ENCODE measurements at regions not wholly inside any gene's neighbourhood (a gene's known extent, or its start where the extent isn't known, plus 50 kb on each side); places are given as distances from the start of the nearest gene placed in this dataset.

DNA sequence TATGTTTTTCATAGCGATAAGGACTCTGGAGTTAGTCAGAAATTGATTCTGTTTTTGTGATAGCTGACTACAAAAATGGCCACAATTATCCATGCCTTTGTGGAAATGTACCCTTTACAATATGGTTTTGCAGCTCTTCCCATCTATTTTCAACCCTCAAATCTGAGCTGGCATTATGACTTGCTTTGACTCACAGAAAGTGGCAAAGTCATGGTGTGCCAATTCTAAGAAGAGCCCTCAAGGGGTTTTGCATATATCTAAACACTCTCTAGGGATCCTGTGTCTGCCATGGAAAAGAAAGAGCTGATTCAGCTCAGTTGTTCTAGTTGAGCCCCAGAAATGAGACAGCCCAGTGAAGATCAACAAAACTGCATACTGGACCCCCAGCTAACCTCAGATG, 390.5 kb upstream of the RAG2 start (continued):
- TF ChIP-seq, protein P1, sequence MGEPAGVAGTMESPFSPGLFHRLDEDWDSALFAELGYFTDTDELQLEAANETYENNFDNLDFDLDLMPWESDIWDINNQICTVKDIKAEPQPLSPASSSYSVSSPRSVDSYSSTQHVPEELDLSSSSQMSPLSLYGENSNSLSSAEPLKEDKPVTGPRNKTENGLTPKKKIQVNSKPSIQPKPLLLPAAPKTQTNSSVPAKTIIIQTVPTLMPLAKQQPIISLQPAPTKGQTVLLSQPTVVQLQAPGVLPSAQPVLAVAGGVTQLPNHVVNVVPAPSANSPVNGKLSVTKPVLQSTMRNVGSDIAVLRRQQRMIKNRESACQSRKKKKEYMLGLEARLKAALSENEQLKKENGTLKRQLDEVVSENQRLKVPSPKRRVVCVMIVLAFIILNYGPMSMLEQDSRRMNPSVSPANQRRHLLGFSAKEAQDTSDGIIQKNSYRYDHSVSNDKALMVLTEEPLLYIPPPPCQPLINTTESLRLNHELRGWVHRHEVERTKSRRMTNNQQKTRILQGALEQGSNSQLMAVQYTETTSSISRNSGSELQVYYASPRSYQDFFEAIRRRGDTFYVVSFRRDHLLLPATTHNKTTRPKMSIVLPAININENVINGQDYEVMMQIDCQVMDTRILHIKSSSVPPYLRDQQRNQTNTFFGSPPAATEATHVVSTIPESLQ (CRISPR knock-in tag; IDR thresholded peaks at IDR 0.05) = no peak
- TF ChIP-seq, protein P2, sequence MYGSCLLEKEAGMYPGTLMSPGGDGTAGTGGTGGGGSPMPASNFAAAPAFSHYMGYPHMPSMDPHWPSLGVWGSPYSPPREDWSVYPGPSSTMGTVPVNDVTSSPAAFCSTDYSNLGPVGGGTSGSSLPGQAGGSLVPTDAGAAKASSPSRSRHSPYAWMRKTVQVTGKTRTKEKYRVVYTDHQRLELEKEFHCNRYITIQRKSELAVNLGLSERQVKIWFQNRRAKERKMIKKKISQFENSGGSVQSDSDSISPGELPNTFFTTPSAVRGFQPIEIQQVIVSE (CRISPR knock-in tag; IDR thresholded peaks at IDR 0.05; ENCODE audit: borderline replicate concordance) = no peak
- TF ChIP-seq ZNF317 (CRISPR knock-in tag; IDR thresholded peaks at IDR 0.05; ENCODE audit: borderline replicate concordance, low read depth) (no peak), RELA (CRISPR knock-in tag; IDR thresholded peaks at IDR 0.05; ENCODE audit: borderline replicate concordance) (no peak), TP53 (CRISPR knock-in tag; IDR thresholded peaks at IDR 0.05) (no peak)
- TF ChIP-seq, protein P3, sequence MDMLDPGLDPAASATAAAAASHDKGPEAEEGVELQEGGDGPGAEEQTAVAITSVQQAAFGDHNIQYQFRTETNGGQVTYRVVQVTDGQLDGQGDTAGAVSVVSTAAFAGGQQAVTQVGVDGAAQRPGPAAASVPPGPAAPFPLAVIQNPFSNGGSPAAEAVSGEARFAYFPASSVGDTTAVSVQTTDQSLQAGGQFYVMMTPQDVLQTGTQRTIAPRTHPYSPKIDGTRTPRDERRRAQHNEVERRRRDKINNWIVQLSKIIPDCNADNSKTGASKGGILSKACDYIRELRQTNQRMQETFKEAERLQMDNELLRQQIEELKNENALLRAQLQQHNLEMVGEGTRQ (CRISPR knock-in tag; IDR thresholded peaks at IDR 0.05) = no peak
- TF ChIP-seq, protein P4, sequence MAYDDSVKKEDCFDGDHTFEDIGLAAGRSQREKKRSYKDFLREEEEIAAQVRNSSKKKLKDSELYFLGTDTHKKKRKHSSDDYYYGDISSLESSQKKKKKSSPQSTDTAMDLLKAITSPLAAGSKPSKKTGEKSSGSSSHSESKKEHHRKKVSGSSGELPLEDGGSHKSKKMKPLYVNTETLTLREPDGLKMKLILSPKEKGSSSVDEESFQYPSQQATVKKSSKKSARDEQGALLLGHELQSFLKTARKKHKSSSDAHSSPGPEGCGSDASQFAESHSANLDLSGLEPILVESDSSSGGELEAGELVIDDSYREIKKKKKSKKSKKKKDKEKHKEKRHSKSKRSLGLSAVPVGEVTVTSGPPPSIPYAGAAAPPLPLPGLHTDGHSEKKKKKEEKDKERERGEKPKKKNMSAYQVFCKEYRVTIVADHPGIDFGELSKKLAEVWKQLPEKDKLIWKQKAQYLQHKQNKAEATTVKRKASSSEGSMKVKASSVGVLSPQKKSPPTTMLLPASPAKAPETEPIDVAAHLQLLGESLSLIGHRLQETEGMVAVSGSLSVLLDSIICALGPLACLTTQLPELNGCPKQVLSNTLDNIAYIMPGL (CRISPR knock-in tag; IDR thresholded peaks at IDR 0.05) = no peak

DNA sequence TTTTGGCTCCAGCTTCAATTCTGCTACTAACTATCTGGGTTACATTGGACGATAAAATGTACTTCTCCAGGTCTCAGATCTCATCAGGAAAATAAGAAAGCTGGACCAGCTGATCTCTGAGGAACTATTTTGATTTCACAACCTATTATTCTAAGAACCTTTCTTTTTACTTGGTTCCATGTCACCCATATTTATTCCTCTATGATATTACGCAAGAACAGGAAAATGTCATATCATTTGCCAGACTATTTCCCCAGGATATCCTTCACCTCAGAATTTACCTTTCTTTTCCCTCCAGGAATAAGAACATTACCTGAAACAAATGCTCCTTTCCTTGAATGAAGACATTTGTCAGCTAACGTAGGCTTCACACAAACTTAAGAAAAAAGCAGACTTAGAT, 387.5 kb upstream of the RAG2 start:
- Mint-ChIP-seq H3K27me3 (ENCODE audit: low read depth) (peaks cover 9% of the 10 kb centered on the region; the same call in 1 of the 2 replicates), H3K4me1 (no peaks in the 10 kb centered on the region), H3K9me3 (peaks cover 79% of the 10 kb centered on the region), H3K36me3 (peaks cover 70% of the 10 kb centered on the region), H3K4me3 (no peak overlapping the region), H3K27ac (no peak overlapping the region)
- ChIA-PET CTCF (no interaction called here), POLR2A (no interaction called here)
- no peak for DNase-seq (ENCODE audit: low spot score)
- ATAC-seq = no peak
- TF ChIP-seq, protein P5, sequence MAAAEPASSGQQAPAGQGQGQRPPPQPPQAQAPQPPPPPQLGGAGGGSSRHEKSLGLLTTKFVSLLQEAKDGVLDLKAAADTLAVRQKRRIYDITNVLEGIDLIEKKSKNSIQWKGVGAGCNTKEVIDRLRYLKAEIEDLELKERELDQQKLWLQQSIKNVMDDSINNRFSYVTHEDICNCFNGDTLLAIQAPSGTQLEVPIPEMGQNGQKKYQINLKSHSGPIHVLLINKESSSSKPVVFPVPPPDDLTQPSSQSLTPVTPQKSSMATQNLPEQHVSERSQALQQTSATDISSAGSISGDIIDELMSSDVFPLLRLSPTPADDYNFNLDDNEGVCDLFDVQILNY (CRISPR knock-in tag; IDR thresholded peaks at IDR 0.05) = no peak
- TF ChIP-seq, protein P6, sequence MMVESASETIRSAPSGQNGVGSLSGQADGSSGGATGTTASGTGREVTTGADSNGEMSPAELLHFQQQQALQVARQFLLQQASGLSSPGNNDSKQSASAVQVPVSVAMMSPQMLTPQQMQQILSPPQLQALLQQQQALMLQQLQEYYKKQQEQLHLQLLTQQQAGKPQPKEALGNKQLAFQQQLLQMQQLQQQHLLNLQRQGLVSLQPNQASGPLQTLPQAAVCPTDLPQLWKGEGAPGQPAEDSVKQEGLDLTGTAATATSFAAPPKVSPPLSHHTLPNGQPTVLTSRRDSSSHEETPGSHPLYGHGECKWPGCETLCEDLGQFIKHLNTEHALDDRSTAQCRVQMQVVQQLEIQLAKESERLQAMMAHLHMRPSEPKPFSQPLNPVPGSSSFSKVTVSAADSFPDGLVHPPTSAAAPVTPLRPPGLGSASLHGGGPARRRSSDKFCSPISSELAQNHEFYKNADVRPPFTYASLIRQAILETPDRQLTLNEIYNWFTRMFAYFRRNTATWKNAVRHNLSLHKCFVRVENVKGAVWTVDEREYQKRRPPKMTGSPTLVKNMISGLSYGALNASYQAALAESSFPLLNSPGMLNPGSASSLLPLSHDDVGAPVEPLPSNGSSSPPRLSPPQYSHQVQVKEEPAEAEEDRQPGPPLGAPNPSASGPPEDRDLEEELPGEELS (CRISPR knock-in tag; IDR thresholded peaks at IDR 0.05) = no peak
- TF ChIP-seq, protein P7, sequence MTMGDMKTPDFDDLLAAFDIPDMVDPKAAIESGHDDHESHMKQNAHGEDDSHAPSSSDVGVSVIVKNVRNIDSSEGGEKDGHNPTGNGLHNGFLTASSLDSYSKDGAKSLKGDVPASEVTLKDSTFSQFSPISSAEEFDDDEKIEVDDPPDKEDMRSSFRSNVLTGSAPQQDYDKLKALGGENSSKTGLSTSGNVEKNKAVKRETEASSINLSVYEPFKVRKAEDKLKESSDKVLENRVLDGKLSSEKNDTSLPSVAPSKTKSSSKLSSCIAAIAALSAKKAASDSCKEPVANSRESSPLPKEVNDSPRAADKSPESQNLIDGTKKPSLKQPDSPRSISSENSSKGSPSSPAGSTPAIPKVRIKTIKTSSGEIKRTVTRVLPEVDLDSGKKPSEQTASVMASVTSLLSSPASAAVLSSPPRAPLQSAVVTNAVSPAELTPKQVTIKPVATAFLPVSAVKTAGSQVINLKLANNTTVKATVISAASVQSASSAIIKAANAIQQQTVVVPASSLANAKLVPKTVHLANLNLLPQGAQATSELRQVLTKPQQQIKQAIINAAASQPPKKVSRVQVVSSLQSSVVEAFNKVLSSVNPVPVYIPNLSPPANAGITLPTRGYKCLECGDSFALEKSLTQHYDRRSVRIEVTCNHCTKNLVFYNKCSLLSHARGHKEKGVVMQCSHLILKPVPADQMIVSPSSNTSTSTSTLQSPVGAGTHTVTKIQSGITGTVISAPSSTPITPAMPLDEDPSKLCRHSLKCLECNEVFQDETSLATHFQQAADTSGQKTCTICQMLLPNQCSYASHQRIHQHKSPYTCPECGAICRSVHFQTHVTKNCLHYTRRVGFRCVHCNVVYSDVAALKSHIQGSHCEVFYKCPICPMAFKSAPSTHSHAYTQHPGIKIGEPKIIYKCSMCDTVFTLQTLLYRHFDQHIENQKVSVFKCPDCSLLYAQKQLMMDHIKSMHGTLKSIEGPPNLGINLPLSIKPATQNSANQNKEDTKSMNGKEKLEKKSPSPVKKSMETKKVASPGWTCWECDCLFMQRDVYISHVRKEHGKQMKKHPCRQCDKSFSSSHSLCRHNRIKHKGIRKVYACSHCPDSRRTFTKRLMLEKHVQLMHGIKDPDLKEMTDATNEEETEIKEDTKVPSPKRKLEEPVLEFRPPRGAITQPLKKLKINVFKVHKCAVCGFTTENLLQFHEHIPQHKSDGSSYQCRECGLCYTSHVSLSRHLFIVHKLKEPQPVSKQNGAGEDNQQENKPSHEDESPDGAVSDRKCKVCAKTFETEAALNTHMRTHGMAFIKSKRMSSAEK (CRISPR knock-in tag; IDR thresholded peaks at IDR 0.05; ENCODE audit: borderline replicate concordance) = no peak
- TF ChIP-seq, protein P8, sequence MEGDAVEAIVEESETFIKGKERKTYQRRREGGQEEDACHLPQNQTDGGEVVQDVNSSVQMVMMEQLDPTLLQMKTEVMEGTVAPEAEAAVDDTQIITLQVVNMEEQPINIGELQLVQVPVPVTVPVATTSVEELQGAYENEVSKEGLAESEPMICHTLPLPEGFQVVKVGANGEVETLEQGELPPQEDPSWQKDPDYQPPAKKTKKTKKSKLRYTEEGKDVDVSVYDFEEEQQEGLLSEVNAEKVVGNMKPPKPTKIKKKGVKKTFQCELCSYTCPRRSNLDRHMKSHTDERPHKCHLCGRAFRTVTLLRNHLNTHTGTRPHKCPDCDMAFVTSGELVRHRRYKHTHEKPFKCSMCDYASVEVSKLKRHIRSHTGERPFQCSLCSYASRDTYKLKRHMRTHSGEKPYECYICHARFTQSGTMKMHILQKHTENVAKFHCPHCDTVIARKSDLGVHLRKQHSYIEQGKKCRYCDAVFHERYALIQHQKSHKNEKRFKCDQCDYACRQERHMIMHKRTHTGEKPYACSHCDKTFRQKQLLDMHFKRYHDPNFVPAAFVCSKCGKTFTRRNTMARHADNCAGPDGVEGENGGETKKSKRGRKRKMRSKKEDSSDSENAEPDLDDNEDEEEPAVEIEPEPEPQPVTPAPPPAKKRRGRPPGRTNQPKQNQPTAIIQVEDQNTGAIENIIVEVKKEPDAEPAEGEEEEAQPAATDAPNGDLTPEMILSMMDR (IDR thresholded peaks at IDR 0.05) = no peak
- no peak for TF ChIP-seq HMGA2 (CRISPR knock-in tag; IDR thresholded peaks at IDR 0.05)
- TF ChIP-seq, protein P9, sequence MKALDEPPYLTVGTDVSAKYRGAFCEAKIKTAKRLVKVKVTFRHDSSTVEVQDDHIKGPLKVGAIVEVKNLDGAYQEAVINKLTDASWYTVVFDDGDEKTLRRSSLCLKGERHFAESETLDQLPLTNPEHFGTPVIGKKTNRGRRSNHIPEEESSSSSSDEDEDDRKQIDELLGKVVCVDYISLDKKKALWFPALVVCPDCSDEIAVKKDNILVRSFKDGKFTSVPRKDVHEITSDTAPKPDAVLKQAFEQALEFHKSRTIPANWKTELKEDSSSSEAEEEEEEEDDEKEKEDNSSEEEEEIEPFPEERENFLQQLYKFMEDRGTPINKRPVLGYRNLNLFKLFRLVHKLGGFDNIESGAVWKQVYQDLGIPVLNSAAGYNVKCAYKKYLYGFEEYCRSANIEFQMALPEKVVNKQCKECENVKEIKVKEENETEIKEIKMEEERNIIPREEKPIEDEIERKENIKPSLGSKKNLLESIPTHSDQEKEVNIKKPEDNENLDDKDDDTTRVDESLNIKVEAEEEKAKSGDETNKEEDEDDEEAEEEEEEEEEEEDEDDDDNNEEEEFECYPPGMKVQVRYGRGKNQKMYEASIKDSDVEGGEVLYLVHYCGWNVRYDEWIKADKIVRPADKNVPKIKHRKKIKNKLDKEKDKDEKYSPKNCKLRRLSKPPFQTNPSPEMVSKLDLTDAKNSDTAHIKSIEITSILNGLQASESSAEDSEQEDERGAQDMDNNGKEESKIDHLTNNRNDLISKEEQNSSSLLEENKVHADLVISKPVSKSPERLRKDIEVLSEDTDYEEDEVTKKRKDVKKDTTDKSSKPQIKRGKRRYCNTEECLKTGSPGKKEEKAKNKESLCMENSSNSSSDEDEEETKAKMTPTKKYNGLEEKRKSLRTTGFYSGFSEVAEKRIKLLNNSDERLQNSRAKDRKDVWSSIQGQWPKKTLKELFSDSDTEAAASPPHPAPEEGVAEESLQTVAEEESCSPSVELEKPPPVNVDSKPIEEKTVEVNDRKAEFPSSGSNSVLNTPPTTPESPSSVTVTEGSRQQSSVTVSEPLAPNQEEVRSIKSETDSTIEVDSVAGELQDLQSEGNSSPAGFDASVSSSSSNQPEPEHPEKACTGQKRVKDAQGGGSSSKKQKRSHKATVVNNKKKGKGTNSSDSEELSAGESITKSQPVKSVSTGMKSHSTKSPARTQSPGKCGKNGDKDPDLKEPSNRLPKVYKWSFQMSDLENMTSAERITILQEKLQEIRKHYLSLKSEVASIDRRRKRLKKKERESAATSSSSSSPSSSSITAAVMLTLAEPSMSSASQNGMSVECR (CRISPR knock-in tag; IDR thresholded peaks at IDR 0.05; ENCODE audit: borderline replicate concordance) = no peak
- TF ChIP-seq, protein P10, sequence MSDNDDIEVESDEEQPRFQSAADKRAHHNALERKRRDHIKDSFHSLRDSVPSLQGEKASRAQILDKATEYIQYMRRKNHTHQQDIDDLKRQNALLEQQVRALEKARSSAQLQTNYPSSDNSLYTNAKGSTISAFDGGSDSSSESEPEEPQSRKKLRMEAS (CRISPR knock-in tag; IDR thresholded peaks at IDR 0.05) = no peak
- TF ChIP-seq OVOL2 (CRISPR knock-in tag; IDR thresholded peaks at IDR 0.05; ENCODE audit: borderline replicate concordance) = no peak
- TF ChIP-seq ATF1 (CRISPR knock-in tag; IDR thresholded peaks at IDR 0.05) = no peak

Measured in WTC11 (cell line).